Glutamatergic neuron (in vitro differentiated cells): ENCODE measurements at regions not wholly inside any gene's neighbourhood (a gene's known extent, or its start where the extent isn't known, plus 50 kb on each side); places are given as distances from the start of the nearest gene placed in this dataset.
"Not testable (repeated sequence)": the region's sequence is repeated elsewhere in the genome, so short reads cannot be mapped to it uniquely, and the experiment has no call there.

Experiments used
- DNase-seq: peaks from one replicate; pipeline ENCODE4 v3.0.0; 2022
- H3K27ac Mint-ChIP-seq: one replicate; pipeline ENCODE4 v1.8.0; 2020; ENCODE audit warnings: mild to moderate bottlenecking, mixed read lengths, inconsistent platforms; ENCODE audit not compliant: unreplicated experiment
- H3K27me3 Mint-ChIP-seq: one replicate; pipeline ENCODE4 v1.8.0; 2020; ENCODE audit warnings: mild to moderate bottlenecking, moderate library complexity, mixed read lengths, inconsistent platforms; ENCODE audit not compliant: unreplicated experiment
- H3K36me3 Mint-ChIP-seq: one replicate; pipeline ENCODE4 v1.8.0; 2020; ENCODE audit warnings: mild to moderate bottlenecking, mixed read lengths, inconsistent platforms; ENCODE audit not compliant: unreplicated experiment
- H3K4me1 Mint-ChIP-seq: one replicate; pipeline ENCODE4 v1.8.0; 2020; ENCODE audit warnings: mild to moderate bottlenecking, low read depth, mixed read lengths, inconsistent platforms; ENCODE audit not compliant: unreplicated experiment
- H3K4me3 Mint-ChIP-seq: one replicate; pipeline ENCODE4 v1.8.0; 2020; ENCODE audit warnings: mild to moderate bottlenecking, mixed read lengths, inconsistent platforms; ENCODE audit not compliant: unreplicated experiment
- H3K9me3 Mint-ChIP-seq: one replicate; pipeline ENCODE4 v1.8.0; 2020; ENCODE audit warnings: mild to moderate bottlenecking, moderate library complexity, mixed read lengths, inconsistent platforms; ENCODE audit not compliant: unreplicated experiment
- CTCF ChIP-seq: fragments of 200-600 bp; sonication (generic); IDR thresholded peaks from one replicate; pipeline ENCODE4 v1.5.0; 2021; ENCODE audit not compliant: partially characterized antibody, unreplicated experiment

GRCh38 chr4:186832906-186833305 lies 109.2 kb upstream of the FAT1 start:
- no peak overlapping the region for H3K27ac Mint-ChIP-seq
- peaks cover 4% of the 10 kb centered on the region for H3K4me1 Mint-ChIP-seq
- no peak for TF ChIP-seq CTCF
- no peak overlapping the region for H3K4me3 Mint-ChIP-seq
- no peaks in the 10 kb centered on the region for H3K9me3 Mint-ChIP-seq
- peaks cover 7% of the 10 kb centered on the region for H3K36me3 Mint-ChIP-seq
- H3K27me3 Mint-ChIP-seq: no peaks in the 10 kb centered on the region
- no peak for DNase-seq

- H3K27ac Mint-ChIP-seq, H3K36me3 Mint-ChIP-seq, H3K4me3 Mint-ChIP-seq, H3K9me3 Mint-ChIP-seq, H3K4me1 Mint-ChIP-seq, H3K27me3 Mint-ChIP-seq, DNase-seq: not testable (repeated sequence)
These were observed 113.8 kb upstream of the FAT1 start for GRCh38 chr4:186837463-186837862.

GRCh38 chr4:186838295-186838694 lies 114.6 kb upstream of the FAT1 start:
- H3K36me3 Mint-ChIP-seq: no peaks in the 10 kb centered on the region
- no peak for DNase-seq
- no peak for TF ChIP-seq CTCF
- no peak overlapping the region for H3K27ac Mint-ChIP-seq
- H3K27me3 Mint-ChIP-seq: no peaks in the 10 kb centered on the region
- no peak overlapping the region for H3K4me3 Mint-ChIP-seq
- no peaks in the 10 kb centered on the region for H3K4me1 Mint-ChIP-seq
- no peaks in the 10 kb centered on the region for H3K9me3 Mint-ChIP-seq

- DNase-seq: no peak
- no peaks in the 10 kb centered on the region for H3K27me3 Mint-ChIP-seq
- no peaks in the 10 kb centered on the region for H3K36me3 Mint-ChIP-seq
- TF ChIP-seq CTCF: no peak
- H3K4me1 Mint-ChIP-seq: no peaks in the 10 kb centered on the region
- H3K27ac Mint-ChIP-seq: no peak overlapping the region
- no peaks in the 10 kb centered on the region for H3K9me3 Mint-ChIP-seq
- no peak overlapping the region for H3K4me3 Mint-ChIP-seq
These were observed 115.7 kb upstream of the FAT1 start for GRCh38 chr4:186839122-186840037.

GRCh38 chr4:186840222-186840701 lies 116.6 kb upstream of the FAT1 start:
- H3K27ac Mint-ChIP-seq: no peak overlapping the region
- H3K36me3 Mint-ChIP-seq: no peaks in the 10 kb centered on the region
- no peaks in the 10 kb centered on the region for H3K9me3 Mint-ChIP-seq
- no peak for DNase-seq
- no peaks in the 10 kb centered on the region for H3K4me1 Mint-ChIP-seq
- H3K27me3 Mint-ChIP-seq: no peaks in the 10 kb centered on the region
- no peak overlapping the region for H3K4me3 Mint-ChIP-seq
- TF ChIP-seq CTCF: no peak
